GM18951 (cell line): ENCODE measurements at regions not wholly inside any gene's neighbourhood (a gene's known extent, or its start where the extent isn't known, plus 50 kb on each side); places are given as distances from the start of the nearest gene placed in this dataset.

Experiments
- POLR2A ChIP-seq: IDR thresholded peaks from 4 replicates; pipeline ENCODE4 v1.6.1; 2011; ENCODE audit warnings: mild to moderate bottlenecking; ENCODE audit not compliant: insufficient read length, insufficient read depth; ENCODE audit errors: extremely low read depth
- in situ Hi-C: fragments of 300-500 bp; cut with MboI; formaldehyde crosslinking; loops from one replicate; pipeline ENCODE4 v1.12.0; 2022; ENCODE audit warnings: low sequenced_read_pairs, mixed read lengths, inconsistent platforms; ENCODE audit not compliant: unreplicated experiment

- TF ChIP-seq POLR2A: no peak
- in situ Hi-C loops: no loop called here
These were observed 267.9 kb downstream of the COL12A1 start for GRCh38 chr6:74937936-74938335.

- in situ Hi-C loops: no loop called here
- no peak for TF ChIP-seq POLR2A
These were observed 269.0 kb downstream of the COL12A1 start for GRCh38 chr6:74936886-74937285.

GRCh38 chr6:74932232-74932888, 273.5 kb downstream of the COL12A1 start:
- in situ Hi-C loops: no loop called here
- no peak for TF ChIP-seq POLR2A

- no peak for TF ChIP-seq POLR2A
- in situ Hi-C loops: no loop called here
These were observed 274.3 kb downstream of the COL12A1 start for GRCh38 chr6:74931558-74931957.

GRCh38 chr6:74928203-74928602, 277.6 kb downstream of the COL12A1 start:
- in situ Hi-C loops: no loop called here
- TF ChIP-seq POLR2A: no peak

GRCh38 chr6:74927299-74927698, 278.6 kb downstream of the COL12A1 start:
- TF ChIP-seq POLR2A: no peak

GRCh38 chr6:74925683-74926082, 280.2 kb downstream of the COL12A1 start:
- in situ Hi-C loops: no loop called here
- no peak for TF ChIP-seq POLR2A

More at GRCh38 chr6:74927299-74927698, 278.6 kb downstream of the COL12A1 start:
- in situ Hi-C loops: no loop called here

GRCh38 chr6:74914888-74915287, 291.0 kb downstream of the COL12A1 start:
- no peak for TF ChIP-seq POLR2A
- in situ Hi-C loops: no loop called here

GRCh38 chr6:74912234-74912633, 293.6 kb downstream of the COL12A1 start:
- in situ Hi-C loops: no loop called here
- no peak for TF ChIP-seq POLR2A

- TF ChIP-seq POLR2A: no peak
- in situ Hi-C loops: no loop called here
These were observed 303.0 kb downstream of the COL12A1 start for GRCh38 chr6:74902846-74903245.

GRCh38 chr6:74902089-74902488, 303.8 kb downstream of the COL12A1 start:
- in situ Hi-C loops: no loop called here
- no peak for TF ChIP-seq POLR2A

- no peak for TF ChIP-seq POLR2A
- in situ Hi-C loops: no loop called here
These were observed 304.3 kb downstream of the COL12A1 start for GRCh38 chr6:74901576-74901975.

- TF ChIP-seq POLR2A: no peak
- in situ Hi-C loops: no loop called here
These were observed 306.4 kb downstream of the COL12A1 start for GRCh38 chr6:74899416-74899815.

- TF ChIP-seq POLR2A: no peak
- in situ Hi-C loops: no loop called here
These were observed 313.8 kb downstream of the COL12A1 start for GRCh38 chr6:74892091-74892490.
